ENCODE measurements at regions not wholly inside any gene's neighbourhood (a gene's known extent, or its start where the extent isn't known, plus 50 kb on each side); places are given as distances from the start of the nearest gene placed in this dataset.

- no peak overlapping the region for H3K27ac ChIP-seq
- WGBS (ENCODE audit: low lambda C conversion rate, missing lambda C conversion rate): 89% methylated on average over 5 of the region's 5 CpGs
- H3K36me3 ChIP-seq (replicated peaks; ENCODE audit: insufficient read depth, low read depth): no peaks in the 10 kb centered on the region
- no peaks in the 10 kb centered on the region for H3K79me2 ChIP-seq
- no peaks in the 10 kb centered on the region for H3K4me1 ChIP-seq (ENCODE audit: insufficient read depth)
- H3K9me3 ChIP-seq (ENCODE audit: low read depth): no peaks in the 10 kb centered on the region
- TF ChIP-seq EZH2phosphoT487 (IDR thresholded peaks at IDR 0.05; ENCODE audit: low read depth, severe bottlenecking, unreplicated experiment): no peak
- no peak for TF ChIP-seq EZH2 (IDR thresholded peaks at IDR 0.05; ENCODE audit: borderline replicate concordance)
- no peak for TF ChIP-seq CTCF (IDR thresholded peaks at IDR 0.05; ENCODE audit: poor library complexity)
- H4K20me1 ChIP-seq (ENCODE audit: insufficient read depth, poor library complexity, severe bottlenecking): no peaks in the 10 kb centered on the region
- DNase-seq (ENCODE audit: low spot score): no peak
- H3K9me2 ChIP-seq (replicated peaks; ENCODE audit: insufficient read depth): no peaks in the 10 kb centered on the region
- no peak overlapping the region for H2AFZ ChIP-seq
- H3K4me3 ChIP-seq: no peak overlapping the region
- no peak overlapping the region for H3K4me2 ChIP-seq
- peaks cover 2% of the 10 kb centered on the region for H3K27me3 ChIP-seq
Measured at GRCh38 chr2:199594443-199594842, 136.7 kb upstream of the SATB2 start.

GRCh38 chr2:199591826-199592225 is 134.1 kb upstream of the SATB2 start:
- Histone ChIP-seq H3K4me2 (no peak overlapping the region), H3K9me3 (ENCODE audit: low read depth) (no peaks in the 10 kb centered on the region), H3K27me3 (peaks cover 2% of the 10 kb centered on the region), H3K36me3 (replicated peaks; ENCODE audit: insufficient read depth, low read depth) (no peaks in the 10 kb centered on the region), H2AFZ (no peak overlapping the region), H3K4me1 (ENCODE audit: insufficient read depth) (no peaks in the 10 kb centered on the region), H3K27ac (peak overlapping the region; percentile 17), H3K79me2 (no peaks in the 10 kb centered on the region), H3K4me3 (no peak overlapping the region), H3K9me2 (replicated peaks; ENCODE audit: insufficient read depth) (no peaks in the 10 kb centered on the region), H4K20me1 (ENCODE audit: insufficient read depth, poor library complexity, severe bottlenecking) (no peaks in the 10 kb centered on the region)
- no peak for DNase-seq (ENCODE audit: low spot score)
- WGBS (ENCODE audit: low lambda C conversion rate, missing lambda C conversion rate): 61% methylated on average over 4 of the region's 4 CpGs
- TF ChIP-seq EZH2 (IDR thresholded peaks at IDR 0.05; ENCODE audit: borderline replicate concordance) (no peak), EZH2phosphoT487 (IDR thresholded peaks at IDR 0.05; ENCODE audit: low read depth, severe bottlenecking, unreplicated experiment) (no peak), CTCF (IDR thresholded peaks at IDR 0.05; ENCODE audit: poor library complexity) (no peak)

GRCh38 chr2:199590321-199591203 is 132.8 kb upstream of the SATB2 start:
- Histone ChIP-seq H4K20me1 (ENCODE audit: insufficient read depth, poor library complexity, severe bottlenecking) (no peaks in the 10 kb centered on the region), H3K27me3 (peaks cover 2% of the 10 kb centered on the region), H3K4me1 (ENCODE audit: insufficient read depth) (no peaks in the 10 kb centered on the region), H3K36me3 (replicated peaks; ENCODE audit: insufficient read depth, low read depth) (no peaks in the 10 kb centered on the region), H2AFZ (no peak overlapping the region), H3K79me2 (no peaks in the 10 kb centered on the region), H3K27ac (no peak overlapping the region), H3K9me3 (ENCODE audit: low read depth) (no peaks in the 10 kb centered on the region), H3K9me2 (replicated peaks; ENCODE audit: insufficient read depth) (no peaks in the 10 kb centered on the region), H3K4me2 (no peak overlapping the region), H3K4me3 (no peak overlapping the region)
- no peak for DNase-seq (ENCODE audit: low spot score)
- TF ChIP-seq CTCF (IDR thresholded peaks at IDR 0.05; ENCODE audit: poor library complexity): no peak
- TF ChIP-seq EZH2phosphoT487 (IDR thresholded peaks at IDR 0.05; ENCODE audit: low read depth, severe bottlenecking, unreplicated experiment): no peak
- no peak for TF ChIP-seq EZH2 (IDR thresholded peaks at IDR 0.05; ENCODE audit: borderline replicate concordance)
- 76% methylated on average over 5 of the region's 5 CpGs for WGBS (ENCODE audit: low lambda C conversion rate, missing lambda C conversion rate)

Measured in hepatocyte (in vitro differentiated cells).